Endothelial cell (in vitro differentiated cells): ENCODE measurements at regions not wholly inside any gene's neighbourhood (a gene's known extent, or its start where the extent isn't known, plus 50 kb on each side); places are given as distances from the start of the nearest gene placed in this dataset.

Experiments used
- DNase-seq: peaks from one replicate; pipeline ENCODE4 v3.0.0; 2021; ENCODE audit warnings: low spot score
- H3K27ac Mint-ChIP-seq: one replicate; pipeline ENCODE4 v1.8.0; 2021; ENCODE audit warnings: mixed read lengths, inconsistent platforms; ENCODE audit not compliant: unreplicated experiment
- H3K27me3 Mint-ChIP-seq: one replicate; pipeline ENCODE4 v1.8.0; 2021; ENCODE audit warnings: mild to moderate bottlenecking, moderate library complexity, mixed read lengths, inconsistent platforms; ENCODE audit not compliant: unreplicated experiment
- H3K36me3 Mint-ChIP-seq: one replicate; pipeline ENCODE4 v1.8.0; 2021; ENCODE audit warnings: mild to moderate bottlenecking, low read depth, mixed read lengths, inconsistent platforms; ENCODE audit not compliant: unreplicated experiment
- H3K4me1 Mint-ChIP-seq: one replicate; pipeline ENCODE4 v1.8.0; 2021; ENCODE audit warnings: mild to moderate bottlenecking, mixed read lengths, inconsistent platforms; ENCODE audit not compliant: unreplicated experiment
- H3K4me3 Mint-ChIP-seq: one replicate; pipeline ENCODE4 v1.8.0; 2021; ENCODE audit warnings: mild to moderate bottlenecking, mixed read lengths, inconsistent platforms; ENCODE audit not compliant: unreplicated experiment
- H3K9me3 Mint-ChIP-seq: one replicate; pipeline ENCODE4 v1.8.0; 2021; ENCODE audit warnings: mixed read lengths, inconsistent platforms; ENCODE audit not compliant: unreplicated experiment
- CTCF ChIP-seq: fragments of 200-600 bp; sonication (generic); IDR thresholded peaks from one replicate; pipeline ENCODE4 v1.5.0; 2021; ENCODE audit warnings: antibody characterized with exemption; ENCODE audit not compliant: unreplicated experiment

DNA sequence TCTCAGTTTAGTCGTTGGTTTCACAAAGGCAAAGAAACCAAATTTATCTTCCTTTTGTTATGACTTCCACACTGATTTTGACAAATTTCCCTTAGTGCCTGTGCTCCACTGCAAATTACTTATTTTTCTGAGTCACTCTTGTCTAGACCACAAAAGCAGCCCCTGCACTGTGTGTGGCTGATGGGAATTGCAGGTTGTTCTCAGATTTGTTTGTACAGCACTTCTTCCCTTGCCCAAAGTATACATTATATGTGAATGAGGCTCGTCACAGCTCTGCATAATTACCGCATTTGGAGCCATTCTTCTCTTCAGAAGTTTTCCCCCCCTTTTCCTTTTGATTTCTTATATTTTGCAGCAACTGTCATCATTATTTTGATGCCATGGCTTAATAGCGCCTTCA, 354.2 kb upstream of the IL12A start:
- no peak for DNase-seq
- no peak overlapping the region for H3K4me3 Mint-ChIP-seq
- H3K27ac Mint-ChIP-seq, result no peak overlapping the region
- no peaks in the 10 kb centered on the region for H3K9me3 Mint-ChIP-seq
- H3K4me1 Mint-ChIP-seq, result peaks cover 6% of the 10 kb centered on the region
- no peak for TF ChIP-seq CTCF
- H3K27me3 Mint-ChIP-seq, result no peaks in the 10 kb centered on the region
- no peaks in the 10 kb centered on the region for H3K36me3 Mint-ChIP-seq

GRCh38 chr3:159635047-159635641, 353.5 kb upstream of the IL12A start:
- H3K4me3 Mint-ChIP-seq, result no peak overlapping the region
- no peaks in the 10 kb centered on the region for H3K36me3 Mint-ChIP-seq
- H3K27me3 Mint-ChIP-seq, result no peaks in the 10 kb centered on the region
- H3K4me1 Mint-ChIP-seq, result peaks cover 6% of the 10 kb centered on the region
- H3K27ac Mint-ChIP-seq, result no peak overlapping the region
- no peaks in the 10 kb centered on the region for H3K9me3 Mint-ChIP-seq
- no peak for DNase-seq
- no peak for TF ChIP-seq CTCF

- peaks cover 6% of the 10 kb centered on the region for H3K4me1 Mint-ChIP-seq
- no peak overlapping the region for H3K27ac Mint-ChIP-seq
- DNase-seq, result no peak
- H3K4me3 Mint-ChIP-seq, result no peak overlapping the region
- no peak for TF ChIP-seq CTCF
- H3K27me3 Mint-ChIP-seq, result peaks cover 1% of the 10 kb centered on the region
- H3K9me3 Mint-ChIP-seq, result no peaks in the 10 kb centered on the region
- no peaks in the 10 kb centered on the region for H3K36me3 Mint-ChIP-seq
Observed at GRCh38 chr3:159637883-159638542, 350.6 kb upstream of the IL12A start.

- no peak overlapping the region for H3K27ac Mint-ChIP-seq
- H3K36me3 Mint-ChIP-seq, result no peaks in the 10 kb centered on the region
- H3K9me3 Mint-ChIP-seq, result no peaks in the 10 kb centered on the region
- peaks cover 1% of the 10 kb centered on the region for H3K27me3 Mint-ChIP-seq
- H3K4me3 Mint-ChIP-seq, result no peak overlapping the region
- peaks cover 6% of the 10 kb centered on the region for H3K4me1 Mint-ChIP-seq
- DNase-seq, result no peak
- no peak for TF ChIP-seq CTCF
Observed at GRCh38 chr3:159640225-159640624, 348.4 kb upstream of the IL12A start.

- Mint-ChIP-seq H3K36me3 (no peaks in the 10 kb centered on the region), H3K9me3 (no peaks in the 10 kb centered on the region), H3K4me1 (peaks cover 6% of the 10 kb centered on the region), H3K27me3 (peaks cover 1% of the 10 kb centered on the region), H3K4me3 (no peak overlapping the region), H3K27ac (no peak overlapping the region)
- DNase-seq, result no peak
- TF ChIP-seq CTCF, result no peak
Observed at GRCh38 chr3:159643406-159643805, 345.2 kb upstream of the IL12A start.
